NB4 (cell line): ENCODE measurements at regions not wholly inside any gene's neighbourhood (a gene's known extent, or its start where the extent isn't known, plus 50 kb on each side); places are given as distances from the start of the nearest gene placed in this dataset.

ENCODE experiments used
- DNase-seq: peaks from one replicate; pipeline ENCODE4 v3.0.0; 2010; ENCODE audit warnings: low read depth
- H3K4me3 ChIP-seq: one replicate; pipeline ENCODE4 v1.5.1; 2011; ENCODE audit warnings: mild to moderate bottlenecking, low read depth, low read length, moderate library complexity
- MAX ChIP-seq: IDR thresholded peaks from 2 replicates; pipeline ENCODE4 v1.6.1; 2011; ENCODE audit warnings: low read depth, low read length
- MYC ChIP-seq: IDR thresholded peaks from 2 replicates; pipeline ENCODE4 v1.6.1; 2011; ENCODE audit warnings: low read depth, low read length
- POLR2A ChIP-seq: IDR thresholded peaks from 2 replicates; pipeline ENCODE4 v1.6.1; 2011; ENCODE audit warnings: mild to moderate bottlenecking; ENCODE audit not compliant: insufficient read length; ENCODE audit errors: extremely low read depth
- TF ChIP-seq, protein P1 (sequence below): IDR thresholded peaks from one replicate; pipeline ENCODE4 v1.5.1; 2012; ENCODE audit warnings: low read depth, low read length

DNA sequence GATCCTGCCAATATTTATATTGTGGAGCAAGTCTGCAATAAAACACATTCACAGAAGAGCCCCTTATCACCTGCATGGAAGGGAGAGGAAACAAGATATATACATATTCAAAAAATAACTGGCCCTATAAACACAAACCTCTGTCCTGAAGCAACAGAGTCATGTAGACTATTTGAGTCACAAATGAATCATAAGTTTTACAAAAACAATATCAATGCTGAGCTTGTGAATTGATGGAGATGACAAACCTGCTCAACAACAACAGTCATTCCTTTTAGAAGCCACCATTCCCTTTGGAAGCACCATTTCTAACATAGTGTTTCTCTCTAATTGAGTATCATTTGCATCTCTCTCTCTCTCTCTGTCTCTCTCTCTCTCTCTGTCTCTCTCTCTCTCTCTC lies 313.9 kb downstream of the MID1IP1 start:
- no peak for DNase-seq
- H3K4me3 ChIP-seq: no peak overlapping the region
- no peak for TF ChIP-seq POLR2A
- TF ChIP-seq, protein P1, sequence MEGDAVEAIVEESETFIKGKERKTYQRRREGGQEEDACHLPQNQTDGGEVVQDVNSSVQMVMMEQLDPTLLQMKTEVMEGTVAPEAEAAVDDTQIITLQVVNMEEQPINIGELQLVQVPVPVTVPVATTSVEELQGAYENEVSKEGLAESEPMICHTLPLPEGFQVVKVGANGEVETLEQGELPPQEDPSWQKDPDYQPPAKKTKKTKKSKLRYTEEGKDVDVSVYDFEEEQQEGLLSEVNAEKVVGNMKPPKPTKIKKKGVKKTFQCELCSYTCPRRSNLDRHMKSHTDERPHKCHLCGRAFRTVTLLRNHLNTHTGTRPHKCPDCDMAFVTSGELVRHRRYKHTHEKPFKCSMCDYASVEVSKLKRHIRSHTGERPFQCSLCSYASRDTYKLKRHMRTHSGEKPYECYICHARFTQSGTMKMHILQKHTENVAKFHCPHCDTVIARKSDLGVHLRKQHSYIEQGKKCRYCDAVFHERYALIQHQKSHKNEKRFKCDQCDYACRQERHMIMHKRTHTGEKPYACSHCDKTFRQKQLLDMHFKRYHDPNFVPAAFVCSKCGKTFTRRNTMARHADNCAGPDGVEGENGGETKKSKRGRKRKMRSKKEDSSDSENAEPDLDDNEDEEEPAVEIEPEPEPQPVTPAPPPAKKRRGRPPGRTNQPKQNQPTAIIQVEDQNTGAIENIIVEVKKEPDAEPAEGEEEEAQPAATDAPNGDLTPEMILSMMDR: no peak
- TF ChIP-seq MYC: no peak
- TF ChIP-seq MAX: no peak

GRCh38 chrX:39117101-39117500 lies 315.8 kb downstream of the MID1IP1 start:
- no peak overlapping the region for H3K4me3 ChIP-seq
- DNase-seq: no peak
- TF ChIP-seq POLR2A (no peak), MAX (no peak), MYC (no peak)
- TF ChIP-seq, protein P1: no peak

DNA sequence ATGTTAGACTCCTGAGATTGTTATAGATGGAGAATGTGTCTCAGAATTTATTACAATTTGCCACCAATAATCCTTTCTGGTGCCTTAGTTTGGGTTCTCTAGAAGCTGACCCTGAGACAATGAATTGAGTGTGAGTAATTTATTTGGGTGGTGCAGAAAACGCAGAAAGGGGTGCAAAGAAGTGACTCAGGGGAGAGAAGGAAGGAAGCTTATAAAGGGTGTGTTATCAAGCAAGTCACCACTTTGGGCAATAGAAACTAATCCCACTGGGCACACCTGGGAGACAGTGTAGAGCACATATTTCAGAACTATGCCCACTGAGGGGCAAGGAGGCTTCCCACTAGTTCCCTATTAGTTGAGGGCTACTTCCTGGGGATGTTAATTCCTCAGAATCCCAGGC lies 320.6 kb downstream of the MID1IP1 start:
- TF ChIP-seq, protein P1: no peak
- TF ChIP-seq MAX (no peak), MYC (no peak), POLR2A (no peak)
- no peak overlapping the region for H3K4me3 ChIP-seq
- DNase-seq: no peak

- no peak overlapping the region for H3K4me3 ChIP-seq
- TF ChIP-seq MAX (no peak), POLR2A (no peak), MYC (no peak)
- TF ChIP-seq, protein P1: no peak
- DNase-seq: no peak
Measured at GRCh38 chrX:39125834-39126233, 324.6 kb downstream of the MID1IP1 start.

GRCh38 chrX:39133971-39134370 lies 332.7 kb downstream of the MID1IP1 start:
- no peak overlapping the region for H3K4me3 ChIP-seq
- TF ChIP-seq POLR2A (no peak), MAX (no peak)
- TF ChIP-seq, protein P1: peak; percentile 11
- DNase-seq: peak; percentile 15

GRCh38 chrX:39137363-39137954 lies 336.2 kb downstream of the MID1IP1 start:
- no peak overlapping the region for H3K4me3 ChIP-seq
- DNase-seq: no peak
- TF ChIP-seq MYC (no peak), POLR2A (no peak), MAX (no peak)
- TF ChIP-seq, protein P1: no peak
